ENCODE measurements at regions not wholly inside any gene's neighbourhood (a gene's known extent, or its start where the extent isn't known, plus 50 kb on each side); places are given as distances from the start of the nearest gene placed in this dataset.
"Not testable (repeated sequence)": the region's sequence is repeated elsewhere in the genome, so short reads cannot be mapped to it uniquely, and the experiment has no call there.

DNA sequence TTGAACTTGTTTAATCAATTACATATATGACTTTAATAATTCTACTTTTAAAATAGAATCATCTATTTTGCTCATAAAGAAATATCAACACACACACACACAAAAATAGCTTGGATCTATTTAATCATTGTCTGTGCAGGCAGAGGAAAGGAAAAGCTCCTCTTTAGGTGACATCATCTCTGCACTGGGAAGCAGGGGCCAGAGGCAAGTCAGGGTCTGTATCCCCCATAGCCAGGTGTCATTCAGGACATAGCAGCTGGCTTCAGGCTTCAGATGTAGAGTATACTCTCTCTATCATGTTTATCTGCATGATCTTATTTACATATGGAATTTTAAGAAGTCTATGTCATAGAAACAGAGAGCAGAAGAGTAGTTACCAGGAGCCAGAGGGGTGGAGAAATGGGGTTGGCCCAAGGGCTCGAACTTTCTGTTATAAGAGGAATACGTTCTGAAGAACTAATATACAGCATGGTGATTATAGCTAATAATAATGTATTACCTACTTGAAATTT is 110.4 kb upstream of the LDB2 start:
- DNase-seq (ENCODE audit: low spot score), result no peak

DNA sequence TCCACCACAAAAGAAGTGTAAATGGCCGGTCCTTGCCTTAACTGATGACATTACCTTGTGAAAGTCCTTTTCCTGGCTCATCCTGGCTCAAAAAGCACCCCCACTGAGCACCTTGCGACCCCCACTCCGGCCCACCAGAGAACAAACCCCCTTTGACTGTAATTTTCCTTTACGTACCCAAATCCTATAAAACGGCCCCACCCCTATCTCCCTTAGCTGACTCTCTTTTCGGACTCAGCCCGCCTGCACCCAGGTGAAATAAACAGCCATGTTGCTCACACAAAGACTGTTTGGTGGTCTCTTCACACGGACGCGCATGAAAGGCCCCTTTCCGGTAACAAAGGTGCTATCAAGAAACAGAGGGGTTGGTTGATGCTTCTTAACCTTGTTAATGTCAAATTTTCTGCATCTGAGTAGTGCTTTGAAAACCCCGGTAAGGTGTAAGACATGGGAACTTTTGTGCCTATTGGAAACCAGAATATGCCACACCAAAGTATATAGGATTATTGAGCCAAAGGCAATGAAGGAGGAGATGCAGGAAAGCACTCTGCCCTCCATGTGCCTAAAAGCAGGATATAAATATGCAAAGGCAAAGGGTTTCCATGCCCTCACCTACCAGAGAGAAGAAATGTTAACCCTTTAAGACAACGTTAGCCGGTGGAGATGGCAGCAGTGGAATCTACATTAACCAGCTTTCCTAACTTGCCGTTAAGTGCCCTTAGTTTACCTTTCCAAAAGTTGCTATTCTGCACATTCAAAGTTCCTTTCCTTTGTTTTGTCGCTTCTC is 105.4 kb upstream of the LDB2 start:
- not testable (repeated sequence) for DNase-seq (ENCODE audit: low spot score)

DNA sequence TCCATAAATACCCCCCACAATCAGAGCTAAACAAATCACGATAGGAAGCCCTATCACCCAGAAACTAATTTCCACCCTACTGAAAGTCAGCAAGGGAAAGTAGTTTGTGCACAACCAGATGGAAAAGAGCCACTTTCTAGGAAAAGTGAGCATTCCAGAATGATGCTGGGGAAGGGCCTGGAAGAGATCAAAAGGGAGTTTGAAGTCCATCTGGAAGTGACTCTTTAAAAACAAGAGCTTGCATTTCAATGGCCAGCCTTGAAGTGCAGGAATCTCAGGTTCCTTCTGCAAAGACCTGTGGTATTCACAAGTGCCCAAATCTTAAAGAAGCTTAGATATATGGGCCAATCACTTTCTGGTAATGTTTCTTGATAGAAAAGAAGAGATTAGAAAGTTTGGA is 97.0 kb upstream of the LDB2 start:
- DNase-seq (ENCODE audit: low spot score), result no peak

DNA sequence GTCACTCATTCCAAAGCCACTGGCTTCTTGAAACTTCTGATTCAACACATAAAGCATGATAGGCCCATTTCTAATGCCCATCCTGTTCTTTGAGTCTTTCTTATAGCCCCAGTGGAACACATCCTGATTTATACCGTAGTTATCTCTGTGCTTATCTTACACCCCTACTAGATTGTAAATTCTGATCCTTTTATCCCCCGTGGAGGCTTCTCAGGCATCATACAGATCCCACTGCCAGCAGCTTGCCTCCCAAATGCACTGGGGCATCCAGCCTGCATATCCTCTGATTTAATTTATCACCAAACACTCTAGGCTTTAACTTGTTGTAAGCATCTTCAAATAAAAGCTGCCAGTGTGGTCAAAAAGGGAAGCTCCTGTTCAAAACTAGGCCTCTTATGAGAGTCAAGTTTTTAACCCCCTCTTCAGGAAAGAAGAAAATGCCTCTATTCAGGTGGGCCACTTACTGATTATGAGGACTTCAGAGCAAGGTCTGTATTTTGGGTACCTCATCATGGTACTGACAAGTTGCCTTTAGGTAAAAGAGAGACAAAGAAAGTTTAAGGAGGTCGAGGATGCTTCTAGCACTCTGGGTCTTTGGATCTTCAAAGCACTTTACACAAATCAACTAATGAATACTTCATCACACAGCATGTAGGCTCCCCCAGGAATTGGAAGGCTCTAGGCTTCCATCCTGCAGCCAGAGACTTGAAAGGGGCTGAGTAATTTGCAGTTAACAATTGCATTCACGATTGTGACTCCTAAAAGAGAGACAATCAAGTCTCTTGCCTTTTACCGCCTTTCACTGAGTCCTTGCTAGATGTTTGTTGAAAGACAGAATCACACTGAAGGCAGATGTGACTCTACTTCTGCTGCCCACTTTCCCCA is 95.8 kb upstream of the LDB2 start:
- DNase-seq (ENCODE audit: low spot score), result no peak

DNA sequence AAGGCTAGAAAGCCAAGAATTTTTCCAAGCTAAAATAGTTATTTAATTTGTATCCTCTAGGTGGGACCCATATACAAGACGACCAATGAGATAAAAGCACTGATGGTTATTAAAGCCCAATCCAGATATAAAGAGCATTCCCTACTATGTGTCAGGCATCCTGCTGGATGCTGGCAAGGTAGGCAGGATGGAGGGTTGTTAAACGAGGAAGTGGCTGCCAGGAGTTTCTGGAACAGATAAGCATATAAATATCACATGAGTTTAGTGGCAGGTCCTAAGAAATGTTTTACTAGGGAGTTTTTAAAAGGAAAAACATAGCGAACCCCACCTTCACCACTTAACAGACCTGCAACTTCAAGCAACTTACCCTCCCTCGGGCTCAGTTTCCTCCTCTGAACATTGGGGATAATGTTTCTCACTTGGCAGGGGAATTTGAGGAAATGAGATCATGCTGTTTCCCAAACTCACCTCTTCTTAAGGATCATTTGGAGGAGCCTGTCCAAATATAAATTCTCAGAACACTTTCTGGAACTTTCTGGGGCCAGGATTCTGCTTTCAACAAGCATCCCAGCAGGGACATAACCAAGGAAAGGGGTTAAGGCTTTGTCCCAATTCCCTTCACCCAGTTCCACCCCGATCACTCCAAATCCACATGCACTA is 94.3 kb upstream of the LDB2 start:
- no peak for DNase-seq (ENCODE audit: low spot score)

DNA sequence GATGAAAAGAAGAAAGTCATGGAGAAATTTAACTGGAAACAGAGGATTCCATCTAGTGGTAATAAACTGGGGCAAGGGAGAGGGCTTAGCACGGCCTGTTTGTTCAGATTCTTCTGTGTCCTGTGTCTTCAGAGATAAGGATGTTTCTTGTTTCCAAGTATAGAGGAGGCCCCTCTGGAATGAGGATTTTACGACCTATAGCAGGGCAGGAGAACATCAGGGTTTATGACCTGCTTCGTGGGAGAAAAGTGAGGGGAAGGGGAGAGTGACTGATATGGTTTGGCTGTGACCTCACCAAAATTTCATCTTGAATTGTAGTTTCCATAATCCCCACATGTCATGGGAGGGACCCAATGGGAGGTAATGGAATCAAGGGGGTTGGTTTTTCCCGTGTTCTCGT is 93.0 kb upstream of the LDB2 start:
- DNase-seq (ENCODE audit: low spot score), result no peak

DNA sequence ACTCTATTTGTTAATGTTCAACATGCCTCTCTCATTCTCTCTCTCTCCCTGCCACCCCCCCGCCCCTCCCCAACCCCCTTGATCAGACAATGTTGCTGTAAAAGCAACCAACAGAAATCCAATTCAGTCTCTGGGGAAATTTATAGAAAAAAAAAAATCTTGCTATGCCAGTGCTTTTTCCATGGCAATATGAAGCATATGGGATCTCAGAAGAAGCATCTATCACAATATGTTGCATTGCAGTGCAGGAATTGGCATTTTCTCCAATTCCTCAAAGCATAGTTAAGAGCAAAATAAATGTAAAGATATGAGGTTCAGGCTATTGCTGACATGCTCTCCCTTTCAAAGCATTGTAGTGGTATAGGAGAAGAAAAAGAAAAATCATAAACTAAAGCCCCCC is 90.9 kb upstream of the LDB2 start:
- DNase-seq (ENCODE audit: low spot score), result no peak

DNA sequence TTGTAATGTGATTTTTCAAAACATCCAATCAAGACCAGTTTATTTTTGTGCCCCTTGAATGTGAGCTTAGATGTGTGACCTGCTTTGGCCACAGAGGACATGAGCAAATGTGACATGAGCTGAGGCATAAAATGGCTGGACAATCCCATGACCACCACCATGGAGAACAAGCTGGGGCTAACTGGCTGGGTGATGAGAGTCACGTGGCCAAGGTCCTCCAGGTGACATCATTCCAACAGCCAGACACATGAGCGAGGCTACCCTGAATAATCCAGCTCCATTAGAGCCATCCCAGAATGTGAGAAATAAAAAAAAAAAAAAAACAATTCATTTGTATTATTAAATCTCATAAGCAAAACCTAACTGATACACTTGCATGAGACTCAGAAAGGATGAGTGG is 90.4 kb upstream of the LDB2 start:
- no peak for DNase-seq (ENCODE audit: low spot score)

DNA sequence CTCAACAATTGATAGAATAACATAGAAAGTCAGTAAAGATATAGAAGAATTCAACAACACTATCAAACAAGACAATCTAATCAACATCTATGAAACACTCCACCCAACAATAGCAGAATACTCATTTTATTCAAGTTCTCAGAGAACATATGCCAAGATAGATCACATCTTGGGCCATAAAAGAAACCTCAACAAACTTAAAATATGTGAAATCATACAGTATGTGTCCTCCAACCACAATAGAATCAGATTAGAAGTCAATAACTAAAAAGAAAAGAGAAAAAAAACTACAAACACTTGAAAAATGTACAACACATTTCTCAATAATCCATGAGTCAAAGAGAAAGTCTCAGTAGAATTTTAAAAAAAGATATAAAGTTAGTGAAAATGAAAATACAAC is 78.6 kb upstream of the LDB2 start:
- DNase-seq (ENCODE audit: low spot score), result no peak

DNA sequence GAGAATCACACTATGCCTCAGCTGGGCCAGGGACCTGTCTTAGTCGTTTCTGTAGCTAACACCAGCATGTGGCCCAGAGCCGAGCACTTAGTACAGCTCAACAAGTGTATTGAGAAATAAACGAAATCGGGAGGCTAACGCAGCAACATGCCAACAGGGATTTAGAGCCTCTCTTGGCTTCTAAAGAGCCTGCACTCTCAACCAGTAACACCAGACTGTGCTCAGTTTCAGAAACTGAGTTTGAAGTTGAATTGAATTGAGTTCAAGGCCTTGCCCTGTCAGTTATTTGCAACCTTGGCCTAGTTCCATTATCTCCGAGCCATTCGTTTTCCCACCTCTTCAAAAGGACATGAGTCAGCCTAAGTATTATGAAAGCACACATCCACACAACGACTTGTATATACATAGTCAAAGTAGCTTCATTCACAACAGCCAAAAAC is 71.3 kb upstream of the LDB2 start:
- no peak for DNase-seq (ENCODE audit: low spot score)

DNA sequence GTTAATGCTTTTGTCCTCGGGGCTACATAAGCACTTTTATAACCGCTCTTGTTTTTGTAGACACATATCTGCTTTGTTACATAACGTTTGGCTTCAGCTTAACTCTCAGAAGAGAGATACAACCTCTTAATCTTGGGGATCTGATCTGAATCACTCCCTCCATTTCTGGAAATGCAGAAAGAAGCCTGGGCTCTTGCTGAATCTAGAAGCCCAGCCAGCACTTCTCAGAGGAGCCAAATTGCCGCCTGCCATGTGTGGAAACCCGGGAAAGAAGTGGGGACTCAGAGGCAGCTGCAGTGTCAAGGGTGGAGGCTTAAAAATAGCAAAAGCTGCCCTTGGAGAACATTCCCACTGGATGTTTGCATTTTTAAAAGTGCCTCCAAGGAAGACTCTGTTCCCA is 69.3 kb upstream of the LDB2 start:
- no peak for DNase-seq (ENCODE audit: low spot score)

DNA sequence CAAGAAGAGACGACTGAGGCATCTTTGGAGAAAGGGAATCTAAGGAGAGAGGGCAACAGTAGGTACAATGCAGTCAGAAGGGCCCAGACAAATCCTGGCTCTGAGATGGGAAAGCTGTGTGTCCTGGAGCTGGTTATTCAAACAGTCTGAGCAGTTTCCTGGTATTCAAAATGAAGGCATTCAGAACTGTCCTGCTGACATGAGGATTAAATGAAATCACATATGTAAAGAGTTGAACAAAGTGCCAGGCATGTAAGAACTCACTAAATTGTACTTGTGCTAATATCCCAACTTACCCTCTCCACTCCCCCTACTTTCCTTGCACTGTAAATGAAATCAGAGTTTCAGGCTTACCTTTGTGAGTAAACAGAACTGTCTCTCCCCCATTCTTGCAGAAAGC is 60.9 kb upstream of the LDB2 start:
- no peak for DNase-seq (ENCODE audit: low spot score)

DNA sequence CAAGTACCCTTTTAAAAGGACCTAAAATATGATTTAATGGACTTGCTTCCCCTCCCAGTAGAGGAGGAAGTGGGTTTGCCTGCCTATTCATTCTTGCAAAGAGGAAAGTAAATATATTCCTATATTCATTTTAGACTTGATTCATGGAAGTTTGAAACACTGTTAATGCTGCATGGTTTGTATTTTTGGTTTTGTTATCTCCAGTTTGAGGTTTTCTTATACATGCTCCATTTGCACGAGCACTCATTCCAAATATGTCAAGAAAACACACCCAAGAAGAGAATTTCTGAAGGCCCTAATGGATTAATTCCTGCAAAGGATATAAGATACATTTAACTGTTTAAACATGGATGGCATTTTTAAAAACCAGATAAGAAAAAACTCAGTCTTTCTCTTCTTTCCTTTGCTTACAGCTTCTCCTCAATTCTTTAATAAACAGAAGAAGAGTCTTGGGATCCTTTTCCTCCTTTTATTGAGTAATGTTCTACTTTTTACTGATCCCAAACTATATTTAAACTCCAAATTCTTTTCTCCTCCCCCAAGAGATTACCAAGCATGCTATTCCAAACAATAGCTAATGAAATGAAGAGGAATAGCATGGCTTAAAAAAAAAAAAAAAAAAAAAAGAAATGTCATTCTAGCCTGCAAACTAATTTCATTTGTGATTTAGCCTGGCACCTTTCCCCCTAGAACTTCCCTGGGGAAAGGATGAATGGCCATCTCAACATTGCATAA is 54.6 kb upstream of the LDB2 start:
- no peak for DNase-seq (ENCODE audit: low spot score)

DNA sequence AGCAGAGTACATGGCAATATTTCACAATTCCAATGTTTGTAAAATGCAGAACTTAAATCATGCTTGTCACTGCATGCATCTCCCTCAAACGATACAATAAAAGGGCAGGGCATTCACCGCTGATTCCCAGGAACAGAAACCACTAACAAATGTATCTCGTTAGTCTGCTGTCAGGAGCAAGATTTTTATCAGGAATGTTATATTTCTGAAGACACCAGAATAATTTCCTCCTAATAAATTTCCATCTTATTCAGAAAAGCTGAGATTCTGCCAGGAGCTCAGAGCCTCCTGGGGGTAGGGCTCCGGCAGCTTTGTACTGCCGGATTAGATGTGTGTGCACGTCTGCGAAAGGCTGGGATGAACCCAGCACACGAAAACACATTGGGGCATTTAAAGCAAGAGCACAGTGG is 54.0 kb upstream of the LDB2 start:
- no peak for DNase-seq (ENCODE audit: low spot score)
